AG04449 (cell line): ENCODE measurements at regions not wholly inside any gene's neighbourhood (a gene's known extent, or its start where the extent isn't known, plus 50 kb on each side); places are given as distances from the start of the nearest gene placed in this dataset.

Experiments used
- CTCF ChIA-PET: fragments of 350-600 bp; formaldehyde crosslinking; extraction: SDS; loops from one replicate; lab custom pipeline; 2021; ENCODE audit warnings: antibody characterized with exemption; lab: Yijun Ruan, JAX
- POLR2A ChIA-PET: fragments of 400-600, 350-600 bp; formaldehyde crosslinking; extraction: SDS; loops from one replicate; lab custom pipeline; 2020; ENCODE audit warnings: antibody characterized with exemption, inconsistent platforms; lab: Yijun Ruan, JAX
- DNase-seq: peaks from one replicate; pipeline ENCODE4 v3.0.0-alpha.2; 2010; ENCODE audit warnings: low read depth, low spot score
- H3K4me3 ChIP-seq: 2 replicates; pipeline ENCODE4 v1.5.1; 2011; ENCODE audit warnings: low read depth, mild to moderate bottlenecking, control low read depth, low read length
- TF ChIP-seq, protein P1 (sequence below): IDR thresholded peaks from one replicate; pipeline ENCODE4 v1.5.1; 2011; ENCODE audit warnings: mild to moderate bottlenecking, moderate library complexity, low read length, control low read depth, inconsistent platforms; ENCODE audit not compliant: insufficient read depth; ENCODE audit errors: missing control alignments

DNA sequence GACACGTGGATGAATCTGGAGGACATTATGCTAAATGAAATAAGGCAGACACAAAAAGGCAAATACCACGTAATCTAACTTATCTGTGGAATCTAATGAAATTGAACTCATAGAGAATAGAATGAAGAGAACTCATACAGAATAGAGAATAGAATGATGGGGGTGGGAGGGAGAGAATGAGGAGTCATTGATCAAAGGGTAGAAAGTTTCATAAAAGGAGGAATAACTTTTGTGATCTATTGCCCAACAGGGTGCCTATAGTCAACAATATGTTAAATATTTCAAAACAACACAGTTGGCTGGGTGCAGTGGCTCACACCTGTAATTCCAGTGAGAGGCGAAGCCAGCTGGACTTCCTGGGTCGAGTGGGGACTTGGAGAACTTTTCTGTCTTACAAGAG lies 54.9 kb upstream of the ZNF169 start:
- H3K4me3 ChIP-seq: no peak overlapping the region
- TF ChIP-seq, protein P1, sequence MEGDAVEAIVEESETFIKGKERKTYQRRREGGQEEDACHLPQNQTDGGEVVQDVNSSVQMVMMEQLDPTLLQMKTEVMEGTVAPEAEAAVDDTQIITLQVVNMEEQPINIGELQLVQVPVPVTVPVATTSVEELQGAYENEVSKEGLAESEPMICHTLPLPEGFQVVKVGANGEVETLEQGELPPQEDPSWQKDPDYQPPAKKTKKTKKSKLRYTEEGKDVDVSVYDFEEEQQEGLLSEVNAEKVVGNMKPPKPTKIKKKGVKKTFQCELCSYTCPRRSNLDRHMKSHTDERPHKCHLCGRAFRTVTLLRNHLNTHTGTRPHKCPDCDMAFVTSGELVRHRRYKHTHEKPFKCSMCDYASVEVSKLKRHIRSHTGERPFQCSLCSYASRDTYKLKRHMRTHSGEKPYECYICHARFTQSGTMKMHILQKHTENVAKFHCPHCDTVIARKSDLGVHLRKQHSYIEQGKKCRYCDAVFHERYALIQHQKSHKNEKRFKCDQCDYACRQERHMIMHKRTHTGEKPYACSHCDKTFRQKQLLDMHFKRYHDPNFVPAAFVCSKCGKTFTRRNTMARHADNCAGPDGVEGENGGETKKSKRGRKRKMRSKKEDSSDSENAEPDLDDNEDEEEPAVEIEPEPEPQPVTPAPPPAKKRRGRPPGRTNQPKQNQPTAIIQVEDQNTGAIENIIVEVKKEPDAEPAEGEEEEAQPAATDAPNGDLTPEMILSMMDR: no peak
- CTCF ChIA-PET: interaction anchor here (3.3 to 4.1 kb wide), 2 partner anchors 9 to 189 kb away, joined by 15 to 16 read pairs; no protein-coding TSS in a partner anchor
- POLR2A ChIA-PET: no interaction called here
- DNase-seq: no peak

DNA sequence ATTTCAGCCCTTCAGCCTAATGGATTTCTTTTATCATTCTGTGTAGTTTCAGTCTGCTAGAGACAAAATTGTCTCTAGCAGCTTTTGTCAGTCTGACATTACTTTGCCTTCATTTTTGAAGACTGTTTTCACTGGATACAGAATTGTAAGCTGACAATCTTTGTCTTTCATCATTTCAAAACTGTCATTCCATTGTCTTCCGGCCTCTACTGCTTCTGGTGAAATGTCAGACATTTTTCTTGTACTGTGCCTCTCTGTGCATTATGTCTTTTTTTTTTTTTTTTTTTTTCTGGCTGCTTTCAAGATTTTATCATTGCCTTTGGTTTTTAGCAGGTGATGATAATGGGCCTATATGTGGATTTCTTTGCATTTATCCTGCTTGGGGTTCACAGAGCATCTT lies 51.3 kb upstream of the ZNF169 start:
- CTCF ChIA-PET: interaction anchor here (1.6 to 13.8 kb wide), 2 partner anchors 147 to 194 kb away, joined by 5 to 378 read pairs; no protein-coding TSS in a partner anchor
- H3K4me3 ChIP-seq: no peak overlapping the region
- TF ChIP-seq, protein P1: no peak
- POLR2A ChIA-PET: no interaction called here
- DNase-seq: no peak
